Panc1 (cell line): ENCODE measurements at regions not wholly inside any gene's neighbourhood (a gene's known extent, or its start where the extent isn't known, plus 50 kb on each side); places are given as distances from the start of the nearest gene placed in this dataset.

ENCODE experiments used
- CTCF ChIP-seq: fragments of 450-650 bp; IDR thresholded peaks from 2 replicates; pipeline ENCODE4 v1.5.1; 2017; ENCODE audit warnings: mild to moderate bottlenecking
- POLR2AphosphoS5 ChIP-seq: IDR thresholded peaks from 2 replicates; pipeline ENCODE4 v1.6.1; 2012; ENCODE audit warnings: mild to moderate bottlenecking, low read depth, low read length, moderate library complexity

- TF ChIP-seq CTCF (no peak), POLR2AphosphoS5 (no peak)
Observed at GRCh38 chr1:239303289-239303688, 83.1 kb upstream of the CHRM3 start.
